MM.1S (cell line): ENCODE measurements at regions not wholly inside any gene's neighbourhood (a gene's known extent, or its start where the extent isn't known, plus 50 kb on each side); places are given as distances from the start of the nearest gene placed in this dataset.

Source experiments
- EZH2 ChIP-seq: fragments of 300-600 bp; sonication (generic); optimal IDR thresholded peaks from 2 replicates; pipeline ENCODE3; 2017; ENCODE audit warnings: low read depth, mild to moderate bottlenecking, antibody characterized with exemption, low read length, mixed read lengths
- EZH2phosphoT487 ChIP-seq: fragments of 300-600 bp; sonication (generic); IDR thresholded peaks from 2 replicates; pipeline ENCODE4 v1.6.1; 2018; ENCODE audit warnings: antibody characterized with exemption, low read length
- TF ChIP-seq, protein P1 (sequence below): fragments of 300-600 bp; sonication (generic); IDR thresholded peaks from 2 replicates; pipeline ENCODE4 v1.5.1; 2016; ENCODE audit warnings: antibody characterized with exemption, low read length, mixed read lengths

GRCh38 chr4:140239311-140239710, 85.3 kb upstream of the MAML3 start:
- TF ChIP-seq, protein P1, sequence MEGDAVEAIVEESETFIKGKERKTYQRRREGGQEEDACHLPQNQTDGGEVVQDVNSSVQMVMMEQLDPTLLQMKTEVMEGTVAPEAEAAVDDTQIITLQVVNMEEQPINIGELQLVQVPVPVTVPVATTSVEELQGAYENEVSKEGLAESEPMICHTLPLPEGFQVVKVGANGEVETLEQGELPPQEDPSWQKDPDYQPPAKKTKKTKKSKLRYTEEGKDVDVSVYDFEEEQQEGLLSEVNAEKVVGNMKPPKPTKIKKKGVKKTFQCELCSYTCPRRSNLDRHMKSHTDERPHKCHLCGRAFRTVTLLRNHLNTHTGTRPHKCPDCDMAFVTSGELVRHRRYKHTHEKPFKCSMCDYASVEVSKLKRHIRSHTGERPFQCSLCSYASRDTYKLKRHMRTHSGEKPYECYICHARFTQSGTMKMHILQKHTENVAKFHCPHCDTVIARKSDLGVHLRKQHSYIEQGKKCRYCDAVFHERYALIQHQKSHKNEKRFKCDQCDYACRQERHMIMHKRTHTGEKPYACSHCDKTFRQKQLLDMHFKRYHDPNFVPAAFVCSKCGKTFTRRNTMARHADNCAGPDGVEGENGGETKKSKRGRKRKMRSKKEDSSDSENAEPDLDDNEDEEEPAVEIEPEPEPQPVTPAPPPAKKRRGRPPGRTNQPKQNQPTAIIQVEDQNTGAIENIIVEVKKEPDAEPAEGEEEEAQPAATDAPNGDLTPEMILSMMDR, result no peak
- no peak for TF ChIP-seq EZH2phosphoT487
- TF ChIP-seq EZH2, result no peak
